ENCODE measurements at regions not wholly inside any gene's neighbourhood (a gene's known extent, or its start where the extent isn't known, plus 50 kb on each side); places are given as distances from the start of the nearest gene placed in this dataset.

DNA sequence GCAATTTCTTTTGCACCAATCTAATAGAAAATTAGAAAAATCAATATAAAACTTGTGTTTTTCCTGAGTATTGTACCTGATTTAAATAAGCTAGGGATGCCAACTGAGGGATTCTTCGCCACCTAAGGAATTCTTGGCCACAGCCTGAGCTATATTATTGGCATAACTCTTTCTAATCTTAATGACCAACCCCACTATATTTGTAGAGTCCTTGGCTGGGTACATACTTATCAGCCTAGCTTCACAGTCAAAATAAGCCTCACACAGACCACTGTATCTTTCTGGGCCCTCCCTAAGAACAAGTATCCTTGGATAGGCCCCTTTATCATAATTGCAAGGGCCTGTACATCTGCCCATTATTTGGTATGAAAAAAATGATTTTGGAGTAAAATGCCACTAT is 247.1 kb downstream of the DUSP6 start:
- no peaks in the 10 kb centered on the region for H3K36me3 ChIP-seq (ENCODE audit: insufficient read depth, insufficient read length, low read length)
- H3K27me3 ChIP-seq (ENCODE audit: insufficient read depth, insufficient read length): no peaks in the 10 kb centered on the region
- no peaks in the 10 kb centered on the region for H3K4me1 ChIP-seq (ENCODE audit: insufficient read depth, insufficient read length)
- H3K9ac ChIP-seq (ENCODE audit: insufficient read length, low read depth): no peak overlapping the region
- H3K4me3 ChIP-seq (ENCODE audit: insufficient read length, low read depth): no peak overlapping the region
- TF ChIP-seq YY1 (IDR thresholded peaks at IDR 0.05; ENCODE audit: insufficient read depth, insufficient read length): no peak
- no peak for TF ChIP-seq ZNF274 (IDR thresholded peaks at IDR 0.05; ENCODE audit: low read depth, low read length)
- TF ChIP-seq SUZ12 (IDR thresholded peaks at IDR 0.05; ENCODE audit: extremely low read depth, insufficient read depth, insufficient read length): no peak
- H3K9me3 ChIP-seq (ENCODE audit: insufficient read depth, low read length): no peaks in the 10 kb centered on the region
- DNase-seq (ENCODE audit: low read depth, low spot score): no peak

DNA sequence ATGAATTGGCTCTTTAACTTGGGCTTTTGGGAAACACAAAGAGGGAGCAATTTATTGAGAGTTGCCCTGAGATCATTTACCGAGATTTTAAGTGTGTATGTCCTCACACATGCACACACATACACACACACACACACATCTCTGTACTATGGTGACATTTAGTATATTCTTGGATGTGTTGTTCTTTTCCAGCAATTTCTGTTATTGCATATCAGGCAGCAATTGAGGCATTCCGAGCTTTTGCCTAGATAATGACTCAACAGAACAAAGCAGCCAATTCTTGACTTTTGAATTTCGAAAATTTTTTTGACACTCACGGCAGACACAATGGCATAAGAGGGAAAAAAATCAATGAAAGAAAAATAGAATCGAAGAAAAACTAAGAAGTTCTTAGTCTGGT is 248.5 kb downstream of the DUSP6 start:
- Histone ChIP-seq H3K9ac (ENCODE audit: insufficient read length, low read depth) (no peak overlapping the region), H3K27me3 (ENCODE audit: insufficient read depth, insufficient read length) (no peaks in the 10 kb centered on the region), H3K36me3 (ENCODE audit: insufficient read depth, insufficient read length, low read length) (no peaks in the 10 kb centered on the region), H3K9me3 (ENCODE audit: insufficient read depth, low read length) (no peaks in the 10 kb centered on the region), H3K4me1 (ENCODE audit: insufficient read depth, insufficient read length) (no peaks in the 10 kb centered on the region), H3K4me3 (ENCODE audit: insufficient read length, low read depth) (no peak overlapping the region)
- no peak for DNase-seq (ENCODE audit: low read depth, low spot score)
- no peak for TF ChIP-seq ZNF274 (IDR thresholded peaks at IDR 0.05; ENCODE audit: low read depth, low read length)
- no peak for TF ChIP-seq SUZ12 (IDR thresholded peaks at IDR 0.05; ENCODE audit: extremely low read depth, insufficient read depth, insufficient read length)
- no peak for TF ChIP-seq YY1 (IDR thresholded peaks at IDR 0.05; ENCODE audit: insufficient read depth, insufficient read length)

DNA sequence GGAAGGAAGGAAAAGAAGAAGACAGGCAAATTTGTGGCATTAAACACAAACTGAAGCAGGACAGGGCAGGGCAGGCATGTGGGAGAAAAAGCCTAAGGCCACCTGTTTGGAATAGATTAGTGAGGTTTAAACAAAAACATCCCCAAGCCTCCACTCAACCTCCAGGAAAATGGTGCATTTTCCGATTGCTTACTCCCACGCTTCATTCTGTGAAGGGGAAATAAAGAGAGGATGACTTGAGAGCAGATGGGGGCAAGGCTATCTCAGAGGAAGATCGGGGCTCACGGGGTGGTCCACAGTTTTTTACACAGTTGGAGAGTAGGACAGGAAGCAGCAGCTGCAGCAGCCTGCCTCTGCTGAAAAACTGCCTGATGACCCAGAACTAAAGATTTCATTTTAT is 250.9 kb downstream of the DUSP6 start:
- Histone ChIP-seq H3K9me3 (ENCODE audit: insufficient read depth, low read length) (no peaks in the 10 kb centered on the region), H3K27me3 (ENCODE audit: insufficient read depth, insufficient read length) (no peaks in the 10 kb centered on the region), H3K9ac (ENCODE audit: insufficient read length, low read depth) (no peak overlapping the region), H3K4me3 (ENCODE audit: insufficient read length, low read depth) (no peak overlapping the region), H3K4me1 (ENCODE audit: insufficient read depth, insufficient read length) (no peaks in the 10 kb centered on the region), H3K36me3 (ENCODE audit: insufficient read depth, insufficient read length, low read length) (no peaks in the 10 kb centered on the region)
- no peak for DNase-seq (ENCODE audit: low read depth, low spot score)
- TF ChIP-seq ZNF274 (IDR thresholded peaks at IDR 0.05; ENCODE audit: low read depth, low read length) (no peak), YY1 (IDR thresholded peaks at IDR 0.05; ENCODE audit: insufficient read depth, insufficient read length) (no peak), SUZ12 (IDR thresholded peaks at IDR 0.05; ENCODE audit: extremely low read depth, insufficient read depth, insufficient read length) (no peak)

DNA sequence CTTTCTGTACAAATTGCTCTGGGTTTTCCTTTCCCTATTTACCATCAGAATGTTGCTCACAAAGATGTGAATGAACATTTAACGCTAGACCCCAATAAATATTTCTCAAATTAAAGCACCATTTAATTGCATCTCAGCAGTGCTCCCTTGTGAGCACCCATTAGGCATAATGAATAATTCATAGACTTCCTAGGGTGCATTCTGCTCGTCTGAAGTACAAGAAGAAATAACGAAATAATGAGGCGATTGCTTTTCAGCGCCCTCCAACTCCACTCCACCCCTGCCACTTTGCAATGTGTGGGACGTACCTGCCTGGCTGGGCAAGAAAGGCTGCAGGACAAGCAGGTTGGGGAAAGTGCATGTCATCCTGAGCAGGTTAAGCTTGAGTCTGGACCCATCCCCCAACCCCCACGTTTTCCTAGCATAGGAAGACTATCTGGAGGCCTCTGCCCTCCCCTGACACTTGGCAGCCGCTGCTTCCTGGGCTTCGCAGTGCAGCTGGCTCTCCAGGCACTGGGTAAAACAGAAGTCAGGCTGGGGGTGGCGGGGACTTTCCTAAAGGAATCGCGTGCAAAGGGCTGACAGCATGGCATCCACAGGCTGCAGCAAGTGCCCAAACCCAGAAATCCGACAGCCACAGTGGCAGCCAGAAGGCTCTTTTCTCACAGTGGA is 253.7 kb downstream of the DUSP6 start:
- no peak for DNase-seq (ENCODE audit: low read depth, low spot score)
- no peaks in the 10 kb centered on the region for H3K27me3 ChIP-seq (ENCODE audit: insufficient read depth, insufficient read length)
- H3K4me1 ChIP-seq (ENCODE audit: insufficient read depth, insufficient read length): no peaks in the 10 kb centered on the region
- H3K9me3 ChIP-seq (ENCODE audit: insufficient read depth, low read length): no peaks in the 10 kb centered on the region
- H3K4me3 ChIP-seq (ENCODE audit: insufficient read length, low read depth): no peak overlapping the region
- H3K36me3 ChIP-seq (ENCODE audit: insufficient read depth, insufficient read length, low read length): no peaks in the 10 kb centered on the region
- TF ChIP-seq ZNF274 (IDR thresholded peaks at IDR 0.05; ENCODE audit: low read depth, low read length) (no peak), YY1 (IDR thresholded peaks at IDR 0.05; ENCODE audit: insufficient read depth, insufficient read length) (no peak), SUZ12 (IDR thresholded peaks at IDR 0.05; ENCODE audit: extremely low read depth, insufficient read depth, insufficient read length) (no peak)
- no peak overlapping the region for H3K9ac ChIP-seq (ENCODE audit: insufficient read length, low read depth)

DNA sequence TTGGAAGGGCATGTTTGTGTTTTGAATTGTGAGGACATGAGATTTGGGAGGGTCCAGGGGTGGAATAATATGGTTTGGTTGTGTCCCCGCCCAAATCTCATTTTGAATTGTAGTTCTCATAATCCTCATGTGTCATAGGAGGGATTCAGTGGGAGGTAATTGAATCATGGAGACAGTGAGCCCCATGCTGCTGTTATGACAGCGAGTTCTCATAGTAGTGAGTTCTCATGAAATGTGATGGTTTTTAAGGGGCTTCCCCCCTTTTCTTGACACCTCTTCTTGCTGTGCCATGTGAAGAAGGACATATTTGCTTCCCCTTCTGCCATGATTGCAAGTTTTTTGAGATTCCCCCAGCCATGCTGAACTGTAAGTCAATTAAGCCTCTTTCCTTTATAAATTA is 260.0 kb downstream of the DUSP6 start:
- no peak for TF ChIP-seq YY1 (IDR thresholded peaks at IDR 0.05; ENCODE audit: insufficient read depth, insufficient read length)
- TF ChIP-seq SUZ12 (IDR thresholded peaks at IDR 0.05; ENCODE audit: extremely low read depth, insufficient read depth, insufficient read length): no peak
- Histone ChIP-seq H3K27me3 (ENCODE audit: insufficient read depth, insufficient read length) (no peaks in the 10 kb centered on the region), H3K9ac (ENCODE audit: insufficient read length, low read depth) (no peak overlapping the region), H3K9me3 (ENCODE audit: insufficient read depth, low read length) (peaks cover 27% of the 10 kb centered on the region), H3K4me3 (ENCODE audit: insufficient read length, low read depth) (no peak overlapping the region), H3K4me1 (ENCODE audit: insufficient read depth, insufficient read length) (peaks cover 2% of the 10 kb centered on the region), H3K36me3 (ENCODE audit: insufficient read depth, insufficient read length, low read length) (no peaks in the 10 kb centered on the region)
- DNase-seq (ENCODE audit: low read depth, low spot score): no peak

DNA sequence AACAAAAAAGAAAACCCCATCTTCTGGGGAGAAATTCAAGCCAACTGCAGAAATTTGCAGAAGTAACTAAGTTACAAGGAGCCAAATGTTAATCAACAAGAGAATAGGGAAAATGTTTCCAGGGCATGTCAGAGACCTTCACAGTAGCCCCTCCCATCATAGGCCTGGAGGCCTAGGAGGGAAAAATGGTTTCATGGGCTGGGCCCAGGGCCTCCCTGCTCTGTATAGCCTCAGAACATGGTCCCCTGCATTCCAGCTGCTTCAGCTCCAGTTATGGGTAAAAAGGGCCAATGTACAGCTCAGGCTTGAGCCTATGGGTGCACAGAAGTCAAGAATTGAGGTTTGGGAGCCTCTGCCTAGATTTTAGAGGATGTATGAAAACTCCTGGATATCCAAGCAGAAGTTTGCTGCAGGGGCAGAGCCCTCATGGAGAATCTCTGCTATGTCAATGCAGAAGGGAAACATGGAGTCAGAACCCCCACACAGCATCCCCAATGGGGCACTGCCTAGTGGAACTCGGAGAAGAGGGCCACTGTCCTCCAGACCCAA is 260.9 kb downstream of the DUSP6 start:
- Histone ChIP-seq H3K36me3 (ENCODE audit: insufficient read depth, insufficient read length, low read length) (no peaks in the 10 kb centered on the region), H3K4me3 (ENCODE audit: insufficient read length, low read depth) (no peak overlapping the region), H3K9ac (ENCODE audit: insufficient read length, low read depth) (no peak overlapping the region), H3K4me1 (ENCODE audit: insufficient read depth, insufficient read length) (peaks cover 3% of the 10 kb centered on the region), H3K27me3 (ENCODE audit: insufficient read depth, insufficient read length) (no peaks in the 10 kb centered on the region), H3K9me3 (ENCODE audit: insufficient read depth, low read length) (peaks cover 27% of the 10 kb centered on the region)
- TF ChIP-seq ZNF274 (IDR thresholded peaks at IDR 0.05; ENCODE audit: low read depth, low read length): no peak
- TF ChIP-seq YY1 (IDR thresholded peaks at IDR 0.05; ENCODE audit: insufficient read depth, insufficient read length): no peak
- no peak for TF ChIP-seq SUZ12 (IDR thresholded peaks at IDR 0.05; ENCODE audit: extremely low read depth, insufficient read depth, insufficient read length)
- no peak for DNase-seq (ENCODE audit: low read depth, low spot score)

DNA sequence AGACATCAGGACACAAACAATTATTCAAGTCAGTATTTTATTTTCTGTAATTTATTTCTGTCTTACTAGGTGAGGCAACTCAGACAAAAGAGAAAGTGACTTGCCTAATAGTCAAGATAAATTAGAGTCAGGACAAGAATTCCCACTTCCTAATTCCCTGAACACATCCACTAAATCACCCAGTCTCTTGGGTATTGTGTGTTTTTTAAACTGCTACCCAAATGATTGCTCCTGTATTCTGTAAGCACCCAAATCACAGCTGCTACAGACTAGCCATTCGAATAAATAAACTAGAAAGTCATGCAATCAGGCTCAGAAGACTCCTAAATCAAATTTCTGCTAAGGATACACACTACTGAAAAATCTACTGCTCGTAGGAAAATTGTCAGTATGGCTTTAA is 263.0 kb downstream of the DUSP6 start:
- H3K9me3 ChIP-seq (ENCODE audit: insufficient read depth, low read length): peaks cover 27% of the 10 kb centered on the region
- H3K4me3 ChIP-seq (ENCODE audit: insufficient read length, low read depth): no peak overlapping the region
- H3K36me3 ChIP-seq (ENCODE audit: insufficient read depth, insufficient read length, low read length): no peaks in the 10 kb centered on the region
- no peak for DNase-seq (ENCODE audit: low read depth, low spot score)
- TF ChIP-seq SUZ12 (IDR thresholded peaks at IDR 0.05; ENCODE audit: extremely low read depth, insufficient read depth, insufficient read length) (no peak), ZNF274 (IDR thresholded peaks at IDR 0.05; ENCODE audit: low read depth, low read length) (no peak), YY1 (IDR thresholded peaks at IDR 0.05; ENCODE audit: insufficient read depth, insufficient read length) (no peak)
- H3K4me1 ChIP-seq (ENCODE audit: insufficient read depth, insufficient read length): peaks cover 3% of the 10 kb centered on the region
- no peak overlapping the region for H3K9ac ChIP-seq (ENCODE audit: insufficient read length, low read depth)
- no peaks in the 10 kb centered on the region for H3K27me3 ChIP-seq (ENCODE audit: insufficient read depth, insufficient read length)
